GM04503 (cell line): ENCODE measurements at regions not wholly inside any gene's neighbourhood (a gene's known extent, or its start where the extent isn't known, plus 50 kb on each side); places are given as distances from the start of the nearest gene placed in this dataset.
"Not testable (repeated sequence)": the region's sequence is repeated elsewhere in the genome, so short reads cannot be mapped to it uniquely, and the experiment has no call there.

ENCODE experiments used
- DNase-seq: peaks from one replicate; pipeline ENCODE4 v3.0.0-alpha.2; 2012; ENCODE audit warnings: low read depth

DNA sequence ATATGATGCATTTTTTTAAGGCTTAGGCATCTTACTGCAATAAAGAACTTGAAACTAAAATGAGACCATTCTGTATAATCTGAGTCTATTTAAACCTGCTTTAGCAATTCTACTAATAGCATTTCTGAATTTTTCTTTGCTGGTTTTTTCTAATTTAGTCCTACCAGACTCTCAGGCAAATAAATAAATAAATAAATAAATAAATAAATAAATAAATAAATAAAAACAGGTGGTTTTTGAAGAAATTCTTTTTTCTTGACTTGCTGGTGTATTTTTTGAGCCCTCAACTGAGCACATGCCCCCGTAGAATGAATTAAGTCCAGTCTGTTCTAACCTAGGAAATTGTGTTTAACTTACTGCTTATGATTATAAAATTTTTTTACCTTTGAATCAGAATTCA, 134.7 kb upstream of the FOXP2 start:
- no peak for DNase-seq

DNA sequence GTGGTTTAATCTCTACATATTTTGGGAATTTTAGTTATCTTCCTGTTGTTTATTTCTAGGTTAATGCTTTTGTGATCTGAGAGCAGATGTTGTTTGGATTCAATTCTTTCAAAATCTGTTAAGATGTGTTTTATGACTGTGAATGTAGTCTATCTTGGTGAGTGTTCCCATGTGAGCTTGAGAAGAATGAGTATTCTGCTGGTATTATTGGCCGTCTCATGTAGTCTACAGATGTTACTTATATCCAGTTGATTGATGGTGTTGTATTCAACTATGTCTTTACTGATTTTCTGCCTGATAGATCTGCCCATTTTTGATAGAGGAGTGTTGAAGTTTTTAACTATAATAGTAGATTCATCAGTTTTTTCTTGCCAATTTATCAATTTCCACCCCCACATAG, 141.4 kb upstream of the FOXP2 start:
- DNase-seq, result no peak

DNA sequence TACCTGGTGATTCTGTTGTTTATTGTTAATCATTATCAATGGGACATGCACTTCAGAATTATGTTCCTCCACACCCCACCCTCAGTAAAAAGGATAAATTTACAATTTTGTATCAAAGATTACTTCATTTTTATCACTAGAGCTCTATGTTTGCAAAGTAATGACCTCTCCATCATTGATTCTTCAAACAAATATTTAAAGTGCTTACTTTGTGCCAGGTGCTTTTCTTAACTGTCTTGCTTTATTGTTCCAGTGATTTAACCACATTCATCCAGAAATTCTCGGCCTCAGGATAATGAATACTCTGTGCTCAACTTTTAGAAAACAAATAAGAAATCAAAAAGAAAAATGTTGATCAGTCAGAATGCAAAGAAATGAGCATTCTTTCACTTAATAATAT, 144.9 kb upstream of the FOXP2 start:
- no peak for DNase-seq

DNA sequence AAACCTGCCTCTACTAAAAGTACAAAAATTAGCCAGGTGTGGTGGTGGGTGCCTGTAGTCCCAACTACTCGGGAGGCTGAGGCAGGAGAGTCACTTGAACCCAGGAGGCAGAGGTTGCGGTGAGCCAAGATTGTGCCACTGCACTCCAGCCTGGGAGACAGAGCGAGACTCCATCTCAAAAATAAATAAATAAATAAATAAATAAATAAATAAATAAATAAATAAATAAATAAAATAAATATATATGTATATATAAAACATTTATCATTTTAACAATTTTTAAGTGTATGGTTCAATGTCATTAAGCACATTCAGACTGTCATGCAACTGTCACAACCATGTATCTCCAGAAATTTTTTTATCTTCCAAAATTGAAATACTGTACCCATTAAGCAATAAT, 147.1 kb upstream of the FOXP2 start:
- not testable (repeated sequence) for DNase-seq

DNA sequence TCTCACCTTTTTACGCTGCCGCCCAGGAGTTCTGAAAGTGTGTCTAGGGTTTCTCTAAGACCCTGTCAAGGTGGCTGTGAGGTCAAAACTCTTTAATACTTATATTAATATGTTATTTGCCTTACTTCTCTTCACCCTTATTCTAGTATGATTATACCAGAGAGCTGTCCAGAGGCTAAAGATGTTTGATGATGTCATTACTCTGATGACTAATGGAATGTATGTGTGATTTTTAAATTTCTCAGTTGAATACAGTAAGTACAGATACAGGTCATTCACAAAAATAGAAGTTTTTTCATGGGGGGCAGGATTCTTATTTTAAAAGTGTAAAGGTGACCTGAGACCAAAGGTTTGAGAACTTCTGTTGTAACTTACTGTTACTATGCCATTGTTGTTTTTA, 150.6 kb upstream of the FOXP2 start:
- no peak for DNase-seq

DNA sequence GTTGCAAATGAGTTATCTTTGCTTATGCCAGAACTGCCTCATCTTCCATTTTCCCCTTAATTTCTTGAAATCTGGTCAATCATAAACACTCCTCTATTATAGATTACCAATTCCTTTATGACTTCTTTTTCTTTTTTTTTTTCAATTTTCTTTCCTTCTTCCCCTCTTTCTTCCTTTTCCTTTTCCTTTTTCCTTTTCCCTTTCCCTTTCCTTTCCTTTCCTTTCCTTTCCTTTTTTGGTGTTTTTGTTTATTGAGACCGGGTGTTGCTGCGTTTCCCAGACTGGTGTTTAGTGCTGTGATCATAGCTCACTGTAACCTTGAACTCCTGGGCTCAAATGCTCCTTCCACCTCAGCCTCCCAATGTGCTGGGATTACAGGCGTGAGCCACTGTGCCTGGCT, 151.4 kb upstream of the FOXP2 start:
- DNase-seq, result no peak

DNA sequence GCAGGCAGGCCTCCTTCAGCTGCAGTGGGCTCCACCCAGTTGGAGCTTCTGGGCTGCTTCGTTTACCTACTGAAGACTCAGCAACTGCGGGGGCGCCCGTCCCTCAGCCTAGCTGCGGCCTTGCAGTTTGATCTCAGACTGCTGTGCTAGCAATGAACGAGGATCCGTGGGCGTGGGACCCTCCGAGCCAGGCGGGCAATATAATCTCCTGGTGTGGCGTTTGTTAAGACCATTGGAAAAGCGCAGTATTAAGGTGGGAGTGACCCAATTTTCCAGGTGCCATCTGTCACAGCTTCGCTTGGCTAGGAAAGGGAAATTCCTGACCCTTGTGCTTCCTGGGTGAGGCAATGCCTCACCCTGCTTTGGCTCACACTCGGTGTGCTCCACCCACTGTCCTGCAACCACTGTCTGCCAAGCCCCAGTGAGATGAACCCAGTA, 159.2 kb upstream of the FOXP2 start:
- DNase-seq, result no peak

DNA sequence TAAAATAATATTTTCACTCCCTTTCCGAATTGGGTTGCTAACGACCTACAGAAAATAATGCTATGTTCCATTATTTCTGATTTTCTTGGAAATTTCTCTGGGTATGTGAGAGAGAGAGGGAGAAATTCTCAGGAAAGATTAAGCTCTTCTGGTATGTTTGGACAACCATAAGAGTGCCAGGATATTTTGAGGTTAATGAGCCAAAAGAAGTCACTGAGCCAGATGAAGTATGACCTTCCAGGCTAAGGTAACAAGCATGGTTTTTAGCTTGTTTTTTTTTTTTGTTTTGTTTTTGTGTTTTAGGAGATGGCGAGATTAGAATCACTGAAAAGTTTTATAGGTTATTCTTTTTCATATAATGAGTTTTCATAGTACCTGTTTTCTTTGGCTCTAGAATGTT, 171.0 kb upstream of the FOXP2 start:
- no peak for DNase-seq

DNA sequence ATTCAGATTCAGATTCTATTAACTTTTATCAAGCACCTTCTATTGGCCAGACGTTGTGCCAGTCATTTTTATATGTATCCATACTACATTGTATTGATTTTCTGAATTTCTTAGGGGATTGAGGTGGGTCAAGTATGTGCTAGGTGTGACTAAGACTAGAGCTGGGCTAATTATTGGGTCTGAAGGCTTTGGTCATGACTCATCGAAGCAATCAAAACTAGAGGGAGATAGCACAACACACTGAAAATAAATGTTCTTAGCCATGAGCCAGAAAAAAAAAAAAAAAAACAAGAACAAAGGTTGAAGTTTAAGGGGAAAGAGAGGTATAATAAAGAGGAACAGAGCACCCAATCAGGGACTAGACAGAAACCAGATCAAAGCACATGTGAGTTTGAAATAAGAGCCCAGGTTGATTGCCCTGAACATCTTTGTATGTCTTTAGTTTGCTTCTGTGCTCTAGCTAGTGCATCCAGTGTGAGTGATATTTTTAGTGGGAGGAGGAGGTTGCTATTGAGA, 171.6 kb upstream of the FOXP2 start:
- DNase-seq, result no peak

DNA sequence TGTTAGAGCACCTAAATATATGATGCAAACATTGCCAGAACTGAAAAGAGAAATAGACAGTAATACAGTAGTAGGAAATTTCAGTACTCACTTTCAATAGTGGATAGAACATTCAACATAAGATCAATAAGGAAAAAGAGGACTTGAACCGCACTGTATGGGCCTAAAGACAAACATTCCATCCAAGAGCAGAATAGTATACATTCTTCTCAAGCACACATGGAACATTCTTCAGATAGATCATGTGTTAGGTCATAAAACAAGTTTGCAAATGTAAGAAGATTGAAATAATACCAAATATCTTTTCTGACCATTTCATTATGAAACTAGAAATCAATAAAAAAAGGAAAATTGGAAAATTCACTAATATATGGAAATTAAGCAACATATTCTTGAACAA, 185.4 kb upstream of the FOXP2 start:
- no peak for DNase-seq

DNA sequence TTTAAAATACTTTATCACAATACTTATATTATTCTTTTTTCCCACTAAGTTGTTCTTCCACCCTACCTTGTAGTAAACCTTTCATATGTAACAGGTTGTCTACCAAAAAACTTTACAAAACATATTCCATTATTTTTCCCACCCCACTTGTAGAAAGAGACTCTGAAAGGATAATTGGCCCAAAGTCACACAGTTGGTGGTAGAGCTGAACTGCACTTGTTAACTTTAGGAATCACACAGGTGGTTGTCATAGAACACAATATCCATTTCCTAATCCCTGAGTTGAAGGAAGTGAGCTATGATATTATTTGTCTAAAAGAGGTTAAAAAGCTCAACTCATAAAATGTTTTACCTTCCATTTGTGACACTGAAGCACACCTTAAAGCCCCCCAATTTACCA, 188.8 kb upstream of the FOXP2 start:
- no peak for DNase-seq

DNA sequence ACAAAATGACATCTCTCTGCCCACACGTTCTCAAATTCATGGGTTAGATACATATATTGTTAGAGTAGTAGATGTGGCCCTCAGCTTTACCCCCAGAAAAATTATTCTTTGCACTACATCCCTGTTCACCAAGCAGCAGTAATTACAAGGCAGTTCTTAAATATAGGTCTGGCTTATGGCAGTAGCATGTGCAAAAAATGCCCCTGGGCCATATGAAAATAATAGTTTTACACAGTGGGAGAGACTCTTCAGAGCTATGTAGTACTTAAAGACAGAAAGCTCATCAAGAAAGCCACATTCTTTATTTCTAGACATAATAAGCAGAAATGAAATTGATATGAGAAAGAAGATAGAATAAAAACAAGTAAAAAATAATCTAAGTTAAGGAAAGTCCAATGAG, 196.3 kb upstream of the FOXP2 start:
- DNase-seq, result no peak

DNA sequence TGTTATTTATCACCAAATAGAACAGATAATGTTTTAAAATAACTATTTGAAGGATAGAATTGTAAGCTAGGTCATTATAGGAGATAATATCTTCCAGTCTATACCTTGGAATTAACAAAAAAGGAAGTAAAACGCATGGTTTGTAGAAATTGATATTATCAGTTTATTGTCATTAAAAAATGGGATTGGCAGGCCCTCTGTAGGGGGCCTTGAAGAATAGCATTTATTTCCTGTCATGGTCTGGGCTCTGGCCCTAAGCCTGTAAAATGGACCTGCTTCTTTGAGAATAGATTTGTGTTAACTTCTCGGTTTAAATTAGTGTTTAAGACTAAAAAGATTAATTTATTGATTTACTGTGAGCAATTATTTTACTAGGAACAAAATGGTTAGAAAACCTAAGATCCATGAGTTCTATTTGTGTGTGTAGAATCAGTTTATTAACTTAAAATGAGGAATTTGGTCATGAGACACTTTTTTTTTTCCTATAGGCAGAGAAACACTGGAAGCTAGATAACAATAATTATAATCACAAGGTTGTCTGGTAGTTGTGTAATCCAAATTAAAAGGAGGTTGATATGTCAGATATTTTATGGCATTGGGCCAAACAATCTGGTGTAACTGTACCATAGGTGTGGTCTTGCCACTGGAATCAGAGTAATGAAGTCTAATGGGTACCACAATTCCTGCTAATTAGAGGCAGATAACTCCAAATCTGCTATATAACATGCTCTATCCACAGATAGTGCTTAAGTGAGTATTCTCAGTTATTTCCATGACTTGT, 197.4 kb upstream of the FOXP2 start:
- no peak for DNase-seq

DNA sequence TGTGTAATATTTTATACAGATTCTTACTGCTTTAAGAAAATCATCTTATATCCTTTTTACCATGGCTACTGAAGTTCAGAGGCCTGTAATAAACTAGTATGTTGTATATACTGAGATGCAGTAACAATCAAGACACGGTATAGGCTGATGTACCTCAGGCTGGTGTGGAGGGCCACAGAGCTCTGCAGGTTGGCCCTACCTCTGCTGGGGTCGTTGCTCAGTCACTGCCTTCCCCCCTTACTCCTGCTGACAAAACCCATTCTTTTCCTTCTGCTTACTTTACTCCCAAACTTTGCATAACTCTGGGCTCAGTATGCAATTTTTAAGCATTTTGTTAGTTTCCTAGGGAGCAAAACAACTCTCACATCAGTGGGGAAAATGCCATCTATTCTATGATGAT, 200.1 kb upstream of the FOXP2 start:
- DNase-seq, result no peak

DNA sequence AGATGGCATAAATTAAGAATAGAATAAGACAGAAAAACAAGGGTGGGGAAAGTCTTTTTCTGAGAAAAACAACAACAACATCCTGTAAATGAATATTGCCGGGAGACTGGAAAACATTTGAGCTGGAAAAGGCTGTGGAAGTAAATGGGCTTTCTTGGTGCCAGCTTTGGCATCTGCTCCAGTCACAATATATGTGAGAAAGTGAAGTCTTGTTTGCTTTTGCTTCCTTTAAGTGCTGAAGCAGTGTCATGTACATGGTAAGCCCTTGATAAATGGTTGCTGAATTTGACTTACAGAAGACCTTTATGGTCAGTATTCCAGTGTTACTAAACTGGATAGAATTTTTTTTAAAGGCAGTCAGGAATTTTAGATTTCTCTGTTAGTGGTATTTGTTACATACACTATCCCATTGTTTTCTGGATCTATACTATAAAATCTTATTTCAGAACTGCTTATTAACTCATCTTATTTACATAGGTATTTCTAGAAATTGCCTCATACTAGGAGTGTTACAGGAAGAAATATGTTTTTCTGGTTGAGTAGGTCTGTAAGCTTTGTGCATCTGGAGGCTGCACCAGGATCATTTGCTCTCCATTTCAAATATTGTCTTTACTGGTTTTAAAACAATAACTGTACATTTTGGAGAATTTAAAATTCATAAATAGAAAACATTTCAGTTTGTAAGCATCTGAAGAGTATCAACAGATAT, 201.7 kb upstream of the FOXP2 start:
- no peak for DNase-seq

DNA sequence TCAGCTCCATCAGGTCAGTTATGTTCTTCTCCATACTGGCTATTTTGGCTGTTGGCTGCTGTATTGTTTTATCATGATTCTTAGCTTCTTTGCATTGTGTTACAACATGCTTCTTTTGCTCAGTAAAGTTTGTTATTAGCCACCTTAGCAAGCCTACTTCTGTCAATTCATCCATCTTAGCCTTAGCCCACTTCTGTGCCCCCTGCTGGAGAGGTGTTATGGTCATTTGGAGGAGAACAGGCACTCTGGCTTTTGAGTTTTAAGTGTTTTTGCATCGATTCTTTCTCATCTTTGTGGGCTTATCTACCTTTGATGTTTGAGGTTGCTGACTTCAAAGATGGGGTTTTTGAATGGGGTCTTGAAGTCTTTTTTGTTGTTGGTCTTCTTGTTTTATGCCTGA, 204.6 kb upstream of the FOXP2 start:
- DNase-seq, result no peak

DNA sequence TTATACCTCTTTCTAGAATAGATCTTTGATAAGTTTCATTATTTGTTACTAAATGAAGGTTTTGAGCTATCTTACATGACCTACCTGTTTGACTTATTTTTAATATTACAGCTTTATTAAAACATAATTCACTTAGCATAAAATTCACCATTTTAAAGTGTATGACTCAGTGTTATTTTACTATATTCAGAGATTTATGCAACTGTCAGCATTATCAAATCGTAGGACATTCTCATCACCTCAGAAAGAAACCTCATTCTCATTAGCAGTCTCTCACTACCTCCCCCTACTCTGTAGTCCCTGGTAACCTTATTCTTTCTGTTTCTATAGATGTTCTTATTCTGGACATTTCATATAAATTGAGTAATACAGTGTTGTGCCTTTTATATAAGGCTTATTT, 207.9 kb upstream of the FOXP2 start:
- no peak for DNase-seq

DNA sequence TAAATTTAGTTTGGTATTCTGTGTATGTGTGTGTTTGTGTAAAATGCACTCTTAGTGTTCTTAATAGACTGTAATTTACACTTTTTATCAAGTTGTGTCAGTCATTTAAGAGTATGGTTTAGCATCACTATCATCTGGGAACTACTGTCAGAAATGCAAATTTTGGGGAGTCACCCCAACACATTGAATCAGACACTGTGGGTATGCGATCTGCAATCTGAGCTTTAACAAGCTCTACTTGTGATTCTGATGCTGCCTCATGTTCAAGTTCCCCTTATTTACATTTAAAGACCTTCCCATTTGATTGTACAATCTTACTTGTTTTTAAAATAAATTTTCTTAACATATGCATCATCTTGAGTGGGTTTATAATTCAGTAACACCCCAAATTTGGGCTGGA, 218.1 kb upstream of the FOXP2 start:
- no peak for DNase-seq

DNA sequence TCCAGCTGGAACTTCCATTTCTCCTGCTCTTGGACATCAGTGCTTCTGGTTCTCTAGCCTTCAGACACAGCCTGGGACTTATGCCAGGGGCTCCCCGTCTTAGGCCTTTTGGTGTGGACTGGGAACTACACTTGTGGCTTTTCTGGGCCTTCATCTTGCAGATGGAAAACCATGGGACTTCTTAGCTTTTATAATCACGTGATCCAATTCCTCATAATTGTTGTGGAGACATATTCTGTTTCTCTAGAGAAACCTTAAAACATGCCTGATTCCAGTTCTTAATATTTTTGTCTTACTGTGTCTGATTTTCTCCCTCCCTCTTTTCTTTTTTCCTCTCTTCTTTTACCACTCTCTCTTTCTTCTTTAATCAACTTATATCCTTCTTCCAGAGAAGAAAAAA, 224.2 kb upstream of the FOXP2 start:
- DNase-seq, result no peak

DNA sequence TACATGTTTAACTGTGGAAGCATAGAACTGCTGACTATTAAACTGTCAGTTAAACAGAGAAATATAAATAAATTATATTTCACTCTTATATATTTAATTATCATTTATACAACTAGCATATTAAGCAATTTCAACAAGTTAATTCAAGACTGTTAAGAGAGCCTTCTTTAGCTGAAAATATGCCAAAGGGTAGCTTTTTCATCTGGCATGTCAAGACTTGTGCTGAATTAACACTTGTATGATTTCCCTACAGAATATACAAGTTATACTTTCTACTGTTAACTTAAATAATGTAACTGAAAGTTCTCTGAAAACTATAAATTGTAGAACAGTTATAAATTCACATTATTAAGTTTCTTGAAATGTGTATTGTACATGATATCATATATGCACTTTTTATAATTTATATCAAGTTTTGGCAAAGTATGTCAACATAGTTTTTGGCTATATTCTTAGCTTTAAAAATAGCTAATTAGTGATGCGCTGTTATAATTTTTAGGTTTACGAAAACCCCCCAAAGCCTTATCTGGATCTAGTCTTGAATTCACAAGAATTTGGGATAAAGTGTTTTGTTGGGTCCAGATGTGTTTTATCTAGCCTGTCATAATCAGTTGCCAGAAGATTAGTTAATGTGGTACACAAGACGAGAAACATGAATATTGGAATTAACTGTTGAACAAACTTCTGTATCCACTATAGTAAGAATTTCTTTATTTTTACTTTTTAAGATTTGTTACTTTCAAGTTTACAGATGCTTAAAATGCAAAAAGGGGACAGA, 231.1 kb upstream of the FOXP2 start:
- no peak for DNase-seq

DNA sequence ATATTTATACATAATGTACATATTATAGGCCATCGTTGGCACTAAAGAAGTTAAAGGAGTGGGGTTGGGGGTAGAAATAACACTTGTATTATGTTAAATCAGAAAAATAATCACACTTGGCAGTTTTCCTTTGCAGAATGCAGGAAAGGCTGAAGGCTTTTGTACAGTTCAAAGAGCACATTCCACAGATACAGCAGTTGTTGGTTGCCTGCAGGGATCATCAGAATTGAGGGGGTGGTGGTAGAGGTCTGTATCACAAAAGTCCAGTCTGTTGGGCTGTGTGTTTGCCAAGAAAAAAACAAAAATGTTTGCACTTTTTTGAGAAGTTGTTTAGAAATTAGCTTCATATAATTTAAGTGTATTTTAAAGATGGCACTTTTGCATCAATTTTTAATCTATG, 231.8 kb upstream of the FOXP2 start:
- DNase-seq, result no peak

DNA sequence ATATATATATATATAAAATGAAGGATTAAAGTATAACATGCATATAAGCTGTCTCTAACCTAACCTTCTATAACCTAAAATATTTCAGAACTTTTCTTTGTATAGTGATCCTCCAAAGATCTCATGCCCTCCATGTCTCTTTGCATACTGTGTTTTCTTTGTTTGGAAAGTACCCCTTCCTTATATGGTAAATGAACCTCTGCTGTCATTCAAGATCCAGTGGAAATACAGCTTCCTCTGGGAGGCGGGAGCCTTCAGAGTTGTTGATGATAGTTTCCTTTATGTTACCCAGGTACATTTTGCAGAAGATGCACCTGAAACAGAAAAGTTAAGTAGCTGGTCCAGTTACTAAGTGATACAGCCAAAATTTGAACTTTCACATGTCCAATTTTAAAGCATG, 233.3 kb upstream of the FOXP2 start:
- no peak for DNase-seq
